ENCODE measurements at regions not wholly inside any gene's neighbourhood (a gene's known extent, or its start where the extent isn't known, plus 50 kb on each side); places are given as distances from the start of the nearest gene placed in this dataset.
A peak's percentile ranks its signal among the peaks of the same experiment; 100 is the strongest.

DNA sequence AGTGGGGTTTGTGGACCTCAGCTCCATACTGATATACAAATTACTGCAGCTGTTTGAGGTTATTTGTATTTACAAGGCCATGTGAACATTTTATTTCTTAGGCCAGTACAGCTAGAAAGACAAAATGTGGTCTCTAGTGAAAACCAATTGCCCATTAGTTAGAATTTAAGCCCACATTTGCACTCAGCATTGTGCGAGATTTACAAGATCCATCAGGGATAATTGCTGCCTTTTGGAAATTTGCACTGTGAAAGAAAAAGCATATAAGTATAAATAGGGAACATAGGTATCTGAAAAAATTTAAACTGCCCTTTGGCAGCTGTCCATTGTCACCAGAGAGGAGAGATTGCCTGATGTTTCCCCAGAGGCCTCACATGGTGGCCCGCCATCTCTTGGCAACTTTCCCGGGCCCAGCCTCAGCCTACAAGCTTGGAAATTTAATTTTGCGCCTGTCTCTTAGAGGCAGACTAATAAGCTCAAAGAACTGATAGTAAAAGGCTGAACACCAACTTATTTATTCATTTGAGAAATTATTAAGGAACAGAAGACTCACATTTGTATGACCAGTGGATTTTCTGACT lies 120.7 kb downstream of the MAP3K21 start:
- Histone ChIP-seq H3K9me3 (ENCODE audit: low read length) (no peaks in the 10 kb centered on the region), H3K4me3 (ENCODE audit: low read length) (no peak overlapping the region), H3K4me1 (ENCODE audit: insufficient read depth, low read length) (no peaks in the 10 kb centered on the region), H3K27ac (ENCODE audit: low read depth, low read length) (no peak overlapping the region), H3K36me3 (ENCODE audit: insufficient read depth, low read length) (no peaks in the 10 kb centered on the region), H3K27me3 (ENCODE audit: insufficient read depth, low read length, poor library complexity, severe bottlenecking) (no peaks in the 10 kb centered on the region)
- ChIA-PET CTCF (no interaction called here), POLR2A (no interaction called here)
- no peaks in the 10 kb centered on the region for H3K36me3 Mint-ChIP-seq
- H3K4me1 Mint-ChIP-seq = no peaks in the 10 kb centered on the region
- H3K4me3 Mint-ChIP-seq = no peak overlapping the region
- H3K9me3 Mint-ChIP-seq = no peaks in the 10 kb centered on the region
- H3K27me3 Mint-ChIP-seq = peaks cover 6 to 14% of the 10 kb centered on the region in 2 donors
- H3K27ac Mint-ChIP-seq = no peak overlapping the region
- DNase-seq = no peak

GRCh38 chr1:233452724-233453123 lies 125.2 kb downstream of the MAP3K21 start:
- H3K4me3 ChIP-seq (ENCODE audit: low read length) = no peak overlapping the region
- no peaks in the 10 kb centered on the region for H3K4me1 ChIP-seq (ENCODE audit: insufficient read depth, low read length)
- DNase-seq = no peak
- Mint-ChIP-seq H3K9me3 (no peaks in the 10 kb centered on the region), H3K27me3 (peaks cover 3 to 18% of the 10 kb centered on the region in 2 donors), H3K4me1 (no peaks in the 10 kb centered on the region), H3K36me3 (no peaks in the 10 kb centered on the region), H3K27ac (no peak overlapping the region), H3K4me3 (no peak overlapping the region)
- no peak overlapping the region for H3K27ac ChIP-seq (ENCODE audit: low read depth, low read length)
- ChIA-PET CTCF (no interaction called here), POLR2A (no interaction called here)
- H3K9me3 ChIP-seq (ENCODE audit: low read length) = no peaks in the 10 kb centered on the region
- no peaks in the 10 kb centered on the region for H3K27me3 ChIP-seq (ENCODE audit: insufficient read depth, low read length, poor library complexity, severe bottlenecking)
- H3K36me3 ChIP-seq (ENCODE audit: insufficient read depth, low read length) = no peaks in the 10 kb centered on the region

- H3K4me1 ChIP-seq (ENCODE audit: insufficient read depth, low read length) = no peaks in the 10 kb centered on the region
- Mint-ChIP-seq H3K36me3 (no peaks in the 10 kb centered on the region), H3K4me1 (no peaks in the 10 kb centered on the region), H3K9me3 (no peaks in the 10 kb centered on the region), H3K27ac (no peak overlapping the region), H3K27me3 (peaks cover 3 to 22% of the 10 kb centered on the region in 2 donors), H3K4me3 (no peak overlapping the region)
- H3K36me3 ChIP-seq (ENCODE audit: insufficient read depth, low read length) = no peaks in the 10 kb centered on the region
- no peak for DNase-seq
- no peaks in the 10 kb centered on the region for H3K9me3 ChIP-seq (ENCODE audit: low read length)
- no peak overlapping the region for H3K4me3 ChIP-seq (ENCODE audit: low read length)
- H3K27me3 ChIP-seq (ENCODE audit: insufficient read depth, low read length, poor library complexity, severe bottlenecking) = no peaks in the 10 kb centered on the region
- H3K27ac ChIP-seq (ENCODE audit: low read depth, low read length) = no peak overlapping the region
- POLR2A ChIA-PET = no interaction called here
- CTCF ChIA-PET = no interaction called here
Measured at GRCh38 chr1:233453433-233454200, 126.1 kb downstream of the MAP3K21 start.

DNA sequence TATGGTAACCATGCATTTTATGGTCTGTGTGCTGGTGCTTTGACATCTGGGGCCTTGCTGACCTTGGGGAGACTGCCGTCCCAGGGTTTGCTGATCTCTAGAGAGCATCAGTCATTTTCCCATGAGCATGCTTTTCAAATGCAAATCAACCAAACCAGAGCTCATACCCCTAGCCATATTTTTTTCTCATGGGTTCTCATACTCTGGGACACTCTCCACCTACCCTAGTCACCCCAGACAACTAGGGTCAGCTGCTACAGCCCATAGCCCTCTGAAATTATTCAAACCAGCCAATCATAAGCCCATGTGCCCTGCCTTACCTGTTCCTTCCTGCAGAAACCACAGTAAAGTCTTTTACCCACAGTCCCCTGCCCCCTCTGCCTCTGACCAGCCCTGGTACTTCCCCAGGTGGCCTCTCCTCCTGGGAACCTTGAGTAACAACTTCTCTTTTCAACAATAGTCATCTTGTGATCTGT lies 132.0 kb downstream of the MAP3K21 start:
- Histone ChIP-seq H3K27me3 (ENCODE audit: insufficient read depth, low read length, poor library complexity, severe bottlenecking) (no peaks in the 10 kb centered on the region), H3K27ac (ENCODE audit: low read depth, low read length) (no peak overlapping the region), H3K9me3 (ENCODE audit: low read length) (no peaks in the 10 kb centered on the region), H3K4me1 (ENCODE audit: insufficient read depth, low read length) (no peaks in the 10 kb centered on the region), H3K4me3 (ENCODE audit: low read length) (no peak overlapping the region), H3K36me3 (ENCODE audit: insufficient read depth, low read length) (no peaks in the 10 kb centered on the region)
- H3K27ac Mint-ChIP-seq = no peak overlapping the region
- peaks cover 10 to 16% of the 10 kb centered on the region in 2 donors for H3K27me3 Mint-ChIP-seq
- ChIA-PET CTCF (no interaction called here), POLR2A (no interaction called here)
- no peaks in the 10 kb centered on the region for H3K9me3 Mint-ChIP-seq
- DNase-seq = no peak
- no peak overlapping the region for H3K4me3 Mint-ChIP-seq
- no peaks in the 10 kb centered on the region for H3K36me3 Mint-ChIP-seq
- no peaks in the 10 kb centered on the region for H3K4me1 Mint-ChIP-seq

GRCh38 chr1:233459968-233460367 lies 132.4 kb downstream of the MAP3K21 start:
- no peak for DNase-seq
- no peaks in the 10 kb centered on the region for H3K9me3 Mint-ChIP-seq
- POLR2A ChIA-PET = no interaction called here
- no peak overlapping the region for H3K4me3 Mint-ChIP-seq
- peaks cover 10 to 14% of the 10 kb centered on the region in 2 donors for H3K27me3 Mint-ChIP-seq
- H3K36me3 Mint-ChIP-seq = no peaks in the 10 kb centered on the region
- H3K27me3 ChIP-seq (ENCODE audit: insufficient read depth, low read length, poor library complexity, severe bottlenecking) = no peaks in the 10 kb centered on the region
- no peak overlapping the region for H3K27ac ChIP-seq (ENCODE audit: low read depth, low read length)
- CTCF ChIA-PET = no interaction called here
- H3K36me3 ChIP-seq (ENCODE audit: insufficient read depth, low read length) = no peaks in the 10 kb centered on the region
- H3K4me1 Mint-ChIP-seq = no peaks in the 10 kb centered on the region
- H3K9me3 ChIP-seq (ENCODE audit: low read length) = no peaks in the 10 kb centered on the region
- H3K27ac Mint-ChIP-seq = peak overlapping the region in 1 of 8 donors; percentile 18
- no peak overlapping the region for H3K4me3 ChIP-seq (ENCODE audit: low read length)
- H3K4me1 ChIP-seq (ENCODE audit: insufficient read depth, low read length) = no peaks in the 10 kb centered on the region

DNA sequence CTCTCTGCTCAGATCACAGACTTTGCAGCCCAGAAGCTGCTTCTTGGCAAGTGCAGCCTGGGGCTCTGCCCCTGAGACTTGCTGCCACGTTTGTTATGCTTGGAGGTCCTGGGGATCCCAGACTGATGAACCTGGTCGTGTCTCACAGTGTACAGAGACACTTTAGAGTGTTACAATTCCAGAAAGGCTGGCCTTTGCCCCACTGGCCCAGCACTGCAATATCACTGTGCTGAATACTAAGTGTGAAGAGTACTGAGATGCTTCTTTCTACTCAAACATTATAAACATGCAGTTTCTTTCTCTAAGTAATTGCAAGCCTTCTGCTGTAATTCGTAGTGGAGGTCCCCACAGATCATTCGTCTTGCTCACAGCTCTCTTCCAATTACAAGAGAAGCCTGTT lies 133.2 kb downstream of the MAP3K21 start:
- H3K4me1 Mint-ChIP-seq = no peaks in the 10 kb centered on the region
- H3K27ac Mint-ChIP-seq = no peak overlapping the region
- Histone ChIP-seq H3K36me3 (ENCODE audit: insufficient read depth, low read length) (no peaks in the 10 kb centered on the region), H3K27me3 (ENCODE audit: insufficient read depth, low read length, poor library complexity, severe bottlenecking) (no peaks in the 10 kb centered on the region), H3K9me3 (ENCODE audit: low read length) (no peaks in the 10 kb centered on the region), H3K27ac (ENCODE audit: low read depth, low read length) (no peak overlapping the region), H3K4me3 (ENCODE audit: low read length) (no peak overlapping the region), H3K4me1 (ENCODE audit: insufficient read depth, low read length) (no peaks in the 10 kb centered on the region)
- H3K36me3 Mint-ChIP-seq = no peaks in the 10 kb centered on the region
- H3K4me3 Mint-ChIP-seq = no peak overlapping the region
- ChIA-PET CTCF (no interaction called here), POLR2A (no interaction called here)
- peaks cover 10% of the 10 kb centered on the region in 2 donors for H3K27me3 Mint-ChIP-seq
- DNase-seq = no peak
- no peaks in the 10 kb centered on the region for H3K9me3 Mint-ChIP-seq

DNA sequence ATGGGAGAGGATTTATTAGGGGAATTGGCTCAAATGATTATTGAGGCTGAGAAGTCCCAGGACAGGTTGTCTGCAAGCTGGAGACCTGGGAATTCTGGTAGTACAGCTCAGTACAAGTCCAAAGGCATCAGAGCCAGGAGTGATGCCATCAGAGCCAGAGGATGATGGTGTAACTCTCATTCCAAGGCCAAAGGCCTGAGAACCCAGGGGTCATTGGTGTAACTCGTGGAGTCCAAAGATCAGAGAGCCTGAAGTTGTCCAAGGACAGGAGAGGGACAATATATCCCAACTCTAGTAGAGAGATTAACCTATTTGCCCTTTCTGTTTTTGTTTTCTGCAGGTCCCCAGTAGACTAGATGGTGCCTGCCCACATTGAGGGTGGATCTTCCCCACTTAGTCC lies 134.3 kb downstream of the MAP3K21 start:
- H3K27ac Mint-ChIP-seq = no peak overlapping the region
- peaks cover 5 to 12% of the 10 kb centered on the region in 2 donors for H3K27me3 Mint-ChIP-seq
- no peaks in the 10 kb centered on the region for H3K27me3 ChIP-seq (ENCODE audit: insufficient read depth, low read length, poor library complexity, severe bottlenecking)
- no peaks in the 10 kb centered on the region for H3K36me3 Mint-ChIP-seq
- no peaks in the 10 kb centered on the region for H3K9me3 ChIP-seq (ENCODE audit: low read length)
- no peak overlapping the region for H3K4me3 Mint-ChIP-seq
- H3K27ac ChIP-seq (ENCODE audit: low read depth, low read length) = no peak overlapping the region
- H3K36me3 ChIP-seq (ENCODE audit: insufficient read depth, low read length) = no peaks in the 10 kb centered on the region
- no peaks in the 10 kb centered on the region for H3K4me1 ChIP-seq (ENCODE audit: insufficient read depth, low read length)
- ChIA-PET CTCF (no interaction called here), POLR2A (no interaction called here)
- H3K4me3 ChIP-seq (ENCODE audit: low read length) = no peak overlapping the region
- DNase-seq = no peak
- no peaks in the 10 kb centered on the region for H3K9me3 Mint-ChIP-seq
- no peaks in the 10 kb centered on the region for H3K4me1 Mint-ChIP-seq

GRCh38 chr1:233463333-233463732 lies 135.8 kb downstream of the MAP3K21 start:
- H3K9me3 ChIP-seq (ENCODE audit: low read length) = no peaks in the 10 kb centered on the region
- H3K36me3 ChIP-seq (ENCODE audit: insufficient read depth, low read length) = no peaks in the 10 kb centered on the region
- no peak overlapping the region for H3K4me3 Mint-ChIP-seq
- H3K4me1 ChIP-seq (ENCODE audit: insufficient read depth, low read length) = no peaks in the 10 kb centered on the region
- CTCF ChIA-PET = no interaction called here
- DNase-seq = no peak
- H3K4me3 ChIP-seq (ENCODE audit: low read length) = no peak overlapping the region
- no peak overlapping the region for H3K27ac ChIP-seq (ENCODE audit: low read depth, low read length)
- H3K4me1 Mint-ChIP-seq = no peaks in the 10 kb centered on the region
- peaks cover 0 to 12% of the 10 kb centered on the region in 2 donors for H3K27me3 Mint-ChIP-seq
- POLR2A ChIA-PET = no interaction called here
- no peaks in the 10 kb centered on the region for H3K9me3 Mint-ChIP-seq
- no peaks in the 10 kb centered on the region for H3K36me3 Mint-ChIP-seq
- no peaks in the 10 kb centered on the region for H3K27me3 ChIP-seq (ENCODE audit: insufficient read depth, low read length, poor library complexity, severe bottlenecking)
- H3K27ac Mint-ChIP-seq = no peak overlapping the region
